Upper lobe of left lung (tissue), 6 donors: ENCODE measurements at regions not wholly inside any gene's neighbourhood (a gene's known extent, or its start where the extent isn't known, plus 50 kb on each side); places are given as distances from the start of the nearest gene placed in this dataset.

Experiments
- ATAC-seq, 2 donors: fragments of 200-7000 bp; cut with Tn5 transposase; one replicate each; pipeline ENCODE4 v1.9.1; 2022; ENCODE audit warnings: mild to moderate bottlenecking in 2 of 2, moderate library complexity in 2 of 2; ENCODE audit not compliant: low FRiP score in 2 of 2
- DNase-seq, 2 donors: peaks; one replicate each; pipeline ENCODE4 v3.0.0-alpha.2; 2019 to 2020
- H3K27ac ChIP-seq, 4 donors: fragments of 200-600 bp; sonication (generic); one replicate each; pipeline ENCODE4 v1.5.1; 2016 to 2019
- H3K27me3 ChIP-seq, 4 donors: fragments of 200-600 bp; sonication (generic); one replicate each; pipeline ENCODE4 v1.5.1; 2017 to 2019
- H3K36me3 ChIP-seq, 4 donors: fragments of 200-600 bp; sonication (generic); one replicate each; pipeline ENCODE4 v1.5.1; 2016 to 2019
- H3K4me1 ChIP-seq, 4 donors: fragments of 200-600 bp; sonication (generic); one replicate each; pipeline ENCODE4 v1.5.1; 2018 to 2019
- H3K4me3 ChIP-seq, 4 donors: fragments of 200-600 bp; sonication (generic); one replicate each; pipeline ENCODE4 v1.5.1; 2017 to 2019; ENCODE audit warnings: mild to moderate bottlenecking in 2 of 4, moderate library complexity in 1 of 4
- H3K9me3 ChIP-seq, 4 donors: fragments of 200-600 bp; sonication (generic); one replicate each; pipeline ENCODE4 v1.5.1; 2018 to 2019
- EP300 ChIP-seq, 4 donors: sonication (generic); formaldehyde crosslinking; IDR thresholded peaks; one replicate each; pipeline ENCODE4 v1.5.1; 2017; ENCODE audit warnings: antibody characterized with exemption in 4 of 4, control low read depth in 2 of 4
- POLR2A ChIP-seq, 4 donors: fragments of 450-650 bp; IDR thresholded peaks; one replicate each; pipeline ENCODE4 v1.5.1; 2016 to 2017; ENCODE audit warnings: antibody characterized with exemption in 4 of 4, mild to moderate bottlenecking in 2 of 4
- POLR2AphosphoS5 ChIP-seq, 2 donors: sonication (generic); formaldehyde crosslinking; IDR thresholded peaks; one replicate each; pipeline ENCODE4 v1.5.1; 2017; ENCODE audit warnings: antibody characterized with exemption in 2 of 2
- WGBS, 2 donors: methylation state at CpG; one replicate each; pipeline ENCODE4 v1.1.5; 2017 to 2018; 5-methylcytosine and 5-hydroxymethylcytosine counted together
- TF ChIP-seq, protein P1 (sequence below), 6 experiments: fragments of 450-650 bp in 4 of 6; fragments of 200-600 bp in 2 of 6; sonication (generic) in 2 of 6; IDR thresholded peaks; one replicate each; pipeline ENCODE4 v1.5.1; 2016 to 2019; ENCODE audit warnings: antibody characterized with exemption in 6 of 6
- donor health status: DM: no; HTN: no; CAD: no; lungs with moderate emphysema.
- donor health status: DM: no; HTN: yes; CAD: no; lungs with severe emphysema.

DNA sequence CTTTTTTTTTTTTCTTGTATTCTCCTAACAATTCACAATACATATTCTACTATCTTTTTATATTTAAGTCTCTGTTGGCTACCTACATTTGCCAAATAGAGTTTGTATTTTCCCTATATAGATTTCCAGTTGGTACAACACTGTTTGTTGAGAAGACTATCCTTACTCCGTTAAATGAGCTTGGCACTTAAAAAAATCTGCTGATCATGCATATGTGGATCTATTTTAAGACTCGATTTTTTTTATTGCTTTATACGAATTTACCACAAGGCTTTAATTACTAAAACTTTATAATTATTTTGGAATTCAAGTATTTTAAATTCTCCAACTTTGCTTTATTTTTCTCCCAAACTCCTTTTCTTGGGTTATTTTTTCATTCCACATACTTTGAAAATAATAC lies 855.6 kb downstream of the C6orf118 start:
- WGBS, 2 donors: 88 to 90% methylated on average over 3 of the region's 3 CpGs

DNA sequence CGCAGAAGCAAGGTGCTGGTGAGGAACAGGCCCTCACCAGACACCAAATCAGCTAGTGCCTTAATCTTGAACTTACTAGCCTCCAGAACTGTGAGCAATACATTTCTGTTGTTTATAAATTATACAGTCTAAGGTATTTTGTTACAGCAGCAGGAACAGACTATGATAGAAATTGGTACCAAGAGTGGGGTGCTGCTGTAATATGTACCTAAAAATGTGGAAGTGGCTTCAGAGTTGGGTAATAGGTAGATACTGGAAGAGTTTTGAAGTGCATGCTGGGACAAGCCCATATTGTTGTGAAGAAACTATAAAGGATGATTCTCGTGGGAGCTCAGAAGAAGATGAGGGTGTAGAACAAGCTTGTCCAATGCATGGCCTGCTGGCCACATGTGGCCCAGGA lies 866.8 kb downstream of the C6orf118 start:
- WGBS, 2 donors: 86 to 87% methylated on average over 2 of the region's 2 CpGs
- no peak overlapping the region for H3K27ac ChIP-seq
- H3K4me3 ChIP-seq: no peak overlapping the region
- H3K27me3 ChIP-seq: no peaks in the 10 kb centered on the region
- ATAC-seq (no peak), DNase-seq (no peak)
- H3K9me3 ChIP-seq: peaks cover 0 to 4% (median 0%) of the 10 kb centered on the region in 4 donors
- TF ChIP-seq EP300 (IDR thresholded peaks at IDR 0.05): no peak
- no peak for TF ChIP-seq POLR2A (IDR thresholded peaks at IDR 0.05)
- TF ChIP-seq, protein P1, sequence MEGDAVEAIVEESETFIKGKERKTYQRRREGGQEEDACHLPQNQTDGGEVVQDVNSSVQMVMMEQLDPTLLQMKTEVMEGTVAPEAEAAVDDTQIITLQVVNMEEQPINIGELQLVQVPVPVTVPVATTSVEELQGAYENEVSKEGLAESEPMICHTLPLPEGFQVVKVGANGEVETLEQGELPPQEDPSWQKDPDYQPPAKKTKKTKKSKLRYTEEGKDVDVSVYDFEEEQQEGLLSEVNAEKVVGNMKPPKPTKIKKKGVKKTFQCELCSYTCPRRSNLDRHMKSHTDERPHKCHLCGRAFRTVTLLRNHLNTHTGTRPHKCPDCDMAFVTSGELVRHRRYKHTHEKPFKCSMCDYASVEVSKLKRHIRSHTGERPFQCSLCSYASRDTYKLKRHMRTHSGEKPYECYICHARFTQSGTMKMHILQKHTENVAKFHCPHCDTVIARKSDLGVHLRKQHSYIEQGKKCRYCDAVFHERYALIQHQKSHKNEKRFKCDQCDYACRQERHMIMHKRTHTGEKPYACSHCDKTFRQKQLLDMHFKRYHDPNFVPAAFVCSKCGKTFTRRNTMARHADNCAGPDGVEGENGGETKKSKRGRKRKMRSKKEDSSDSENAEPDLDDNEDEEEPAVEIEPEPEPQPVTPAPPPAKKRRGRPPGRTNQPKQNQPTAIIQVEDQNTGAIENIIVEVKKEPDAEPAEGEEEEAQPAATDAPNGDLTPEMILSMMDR (IDR thresholded peaks at IDR 0.05): no peak
- TF ChIP-seq POLR2AphosphoS5 (IDR thresholded peaks at IDR 0.05): no peak
- H3K36me3 ChIP-seq: no peaks in the 10 kb centered on the region
- no peaks in the 10 kb centered on the region for H3K4me1 ChIP-seq

More for the DNA sequence above, 855.6 kb downstream of the C6orf118 start:
- Histone ChIP-seq H3K27ac (no peak overlapping the region), H3K27me3 (no peaks in the 10 kb centered on the region), H3K36me3 (no peaks in the 10 kb centered on the region), H3K4me3 (no peak overlapping the region), H3K9me3 (no peaks in the 10 kb centered on the region), H3K4me1 (no peaks in the 10 kb centered on the region)
- ATAC-seq: no peak
- no peak for DNase-seq
- TF ChIP-seq, protein P1 (IDR thresholded peaks at IDR 0.05): no peak
- TF ChIP-seq EP300 (IDR thresholded peaks at IDR 0.05): no peak
- TF ChIP-seq POLR2A (IDR thresholded peaks at IDR 0.05): no peak
- TF ChIP-seq POLR2AphosphoS5 (IDR thresholded peaks at IDR 0.05): no peak

DNA sequence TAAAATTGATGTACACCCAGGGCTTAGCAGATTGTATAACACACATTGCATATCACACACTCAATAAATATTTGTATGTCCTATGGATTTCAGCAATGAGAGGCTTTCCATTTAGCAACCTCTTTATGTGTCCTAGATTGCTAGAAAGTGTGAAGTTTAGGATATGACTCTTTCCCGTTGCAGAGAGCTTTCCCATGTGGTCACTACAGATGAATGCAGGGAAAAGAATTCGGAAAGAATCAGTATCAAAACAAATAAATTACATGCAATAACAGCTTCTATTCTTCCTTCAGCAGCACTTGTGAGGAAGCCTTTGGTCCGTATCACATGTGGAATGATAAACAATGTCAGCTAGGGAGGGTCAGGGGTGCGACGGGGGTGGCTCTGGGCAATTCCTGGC lies 870.1 kb downstream of the C6orf118 start:
- Histone ChIP-seq H3K4me3 (no peak overlapping the region), H3K36me3 (no peaks in the 10 kb centered on the region), H3K9me3 (peaks cover 0 to 4% (median 0%) of the 10 kb centered on the region in 4 donors), H3K27me3 (no peaks in the 10 kb centered on the region), H3K27ac (no peak overlapping the region), H3K4me1 (no peaks in the 10 kb centered on the region)
- no peak for TF ChIP-seq POLR2AphosphoS5 (IDR thresholded peaks at IDR 0.05)
- TF ChIP-seq, protein P1 (IDR thresholded peaks at IDR 0.05): no peak
- TF ChIP-seq POLR2A (IDR thresholded peaks at IDR 0.05): no peak
- TF ChIP-seq EP300 (IDR thresholded peaks at IDR 0.05): no peak
- ATAC-seq (no peak), DNase-seq (no peak)
- WGBS, 2 donors: 52 to 63% methylated on average over 5 of the region's 5 CpGs

DNA sequence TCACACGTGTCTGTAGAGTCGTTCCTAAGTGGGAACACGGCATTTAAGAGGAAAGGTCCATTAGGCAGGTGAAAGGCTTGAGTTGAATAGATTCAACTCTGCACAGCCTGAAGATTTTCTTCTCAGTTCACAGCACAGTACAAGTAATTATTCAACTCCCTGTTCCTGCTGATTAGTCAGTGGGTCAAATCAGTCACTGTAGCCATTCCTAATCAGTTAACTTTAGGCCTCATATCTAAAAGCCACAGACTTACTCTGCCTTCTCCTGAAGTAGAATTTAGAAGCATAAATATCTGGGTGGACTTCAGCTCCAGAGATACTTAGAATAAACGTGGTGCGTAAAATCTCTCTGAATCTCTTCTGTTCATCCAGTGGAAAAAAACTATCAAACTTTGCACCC lies 872.4 kb downstream of the C6orf118 start:
- Histone ChIP-seq H3K27ac (no peak overlapping the region), H3K4me1 (no peaks in the 10 kb centered on the region), H3K27me3 (no peaks in the 10 kb centered on the region), H3K36me3 (no peaks in the 10 kb centered on the region), H3K4me3 (no peak overlapping the region), H3K9me3 (no peaks in the 10 kb centered on the region)
- TF ChIP-seq, protein P1 (IDR thresholded peaks at IDR 0.05): no peak
- no peak for TF ChIP-seq EP300 (IDR thresholded peaks at IDR 0.05)
- TF ChIP-seq POLR2A (IDR thresholded peaks at IDR 0.05): no peak
- TF ChIP-seq POLR2AphosphoS5 (IDR thresholded peaks at IDR 0.05): no peak
- DNase-seq: no peak
- WGBS, 2 donors: 84 to 89% methylated on average over 5 of the region's 5 CpGs
- ATAC-seq: no peak

DNA sequence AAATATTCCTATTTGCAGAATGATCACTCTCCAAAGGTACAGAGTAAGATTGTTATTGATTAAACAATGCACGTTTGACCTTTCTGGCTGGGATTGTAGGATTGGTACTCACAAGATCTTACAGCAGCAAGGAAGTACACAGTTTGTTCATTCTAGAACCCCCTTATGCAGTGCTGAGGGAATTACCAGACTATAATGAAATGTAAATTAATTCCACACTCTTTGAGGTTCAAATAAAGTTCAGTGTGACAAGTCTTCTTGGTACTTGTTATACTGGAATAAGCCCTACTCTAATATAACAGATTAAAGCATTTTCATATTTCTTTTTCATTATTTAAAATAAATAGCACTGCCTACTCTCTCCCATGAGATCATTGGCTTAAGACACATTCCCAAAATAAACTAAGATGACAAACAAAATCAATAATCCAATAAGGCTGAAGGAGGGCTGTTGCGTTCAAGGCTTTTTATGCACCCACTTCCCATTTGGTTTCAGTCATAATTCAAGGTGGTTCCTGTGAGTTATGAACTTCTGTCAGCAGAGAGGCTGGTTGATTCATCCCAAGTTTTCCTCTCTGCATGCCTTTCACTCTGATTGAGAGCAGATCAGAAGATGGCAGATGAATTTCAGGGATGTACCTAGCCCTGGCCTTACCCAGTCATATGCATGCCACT lies 881.5 kb downstream of the C6orf118 start:
- ATAC-seq (no peak), DNase-seq (no peak)
- no peak overlapping the region for H3K4me3 ChIP-seq
- TF ChIP-seq, protein P1 (IDR thresholded peaks at IDR 0.05): no peak
- TF ChIP-seq POLR2AphosphoS5 (IDR thresholded peaks at IDR 0.05) (no peak), POLR2A (IDR thresholded peaks at IDR 0.05) (no peak), EP300 (IDR thresholded peaks at IDR 0.05) (no peak)
- no peak overlapping the region for H3K27ac ChIP-seq
- no peaks in the 10 kb centered on the region for H3K9me3 ChIP-seq
- no peaks in the 10 kb centered on the region for H3K36me3 ChIP-seq
- H3K4me1 ChIP-seq: no peaks in the 10 kb centered on the region
- WGBS, 2 donors: 73 to 78% methylated on average over 2 of the region's 2 CpGs
- H3K27me3 ChIP-seq: no peaks in the 10 kb centered on the region
